ENCODE measurements at regions not wholly inside any gene's neighbourhood (a gene's known extent, or its start where the extent isn't known, plus 50 kb on each side); places are given as distances from the start of the nearest gene placed in this dataset.

DNA sequence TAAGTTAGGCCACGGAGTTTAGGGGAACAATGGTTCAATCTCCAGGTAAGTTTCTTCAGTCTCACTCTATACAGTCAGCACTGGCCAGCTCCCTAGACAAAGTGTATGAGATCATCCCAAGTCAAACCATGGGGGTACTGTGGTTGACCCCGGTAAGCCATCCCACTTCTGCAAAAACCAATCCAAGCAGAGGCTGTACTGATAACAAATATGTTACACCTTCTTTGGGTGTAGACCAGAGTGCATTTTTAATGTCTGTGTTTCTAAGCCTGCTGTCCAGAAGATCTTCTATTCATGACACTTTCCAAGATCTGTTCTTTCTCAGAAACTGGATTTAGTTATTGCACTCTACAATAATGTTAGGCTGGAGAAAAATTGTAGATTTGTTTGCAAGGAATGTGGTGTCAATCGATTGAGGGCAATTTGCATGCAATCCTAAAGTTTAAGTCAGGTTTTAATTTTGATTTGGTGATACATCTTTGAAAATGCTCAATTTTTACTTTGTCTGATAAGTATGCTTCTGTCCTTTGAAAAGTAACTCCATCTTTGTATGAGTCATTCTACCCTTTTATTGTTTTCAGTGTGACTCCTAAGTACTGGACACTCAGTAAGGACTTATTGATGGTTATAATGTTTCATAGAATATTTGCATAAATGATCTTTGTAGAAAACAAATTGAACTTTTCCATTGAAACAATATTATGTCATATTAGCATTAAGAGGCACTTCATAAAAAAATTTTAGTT, 152.4 kb downstream of the HLX start:
- no peak for TF ChIP-seq EP300 (conservative IDR thresholded peaks at IDR 0.05; ENCODE audit: poor library complexity, severe bottlenecking)
- TF ChIP-seq RAD21 (conservative IDR thresholded peaks at IDR 0.05), result no peak
- TF ChIP-seq, protein P1, sequence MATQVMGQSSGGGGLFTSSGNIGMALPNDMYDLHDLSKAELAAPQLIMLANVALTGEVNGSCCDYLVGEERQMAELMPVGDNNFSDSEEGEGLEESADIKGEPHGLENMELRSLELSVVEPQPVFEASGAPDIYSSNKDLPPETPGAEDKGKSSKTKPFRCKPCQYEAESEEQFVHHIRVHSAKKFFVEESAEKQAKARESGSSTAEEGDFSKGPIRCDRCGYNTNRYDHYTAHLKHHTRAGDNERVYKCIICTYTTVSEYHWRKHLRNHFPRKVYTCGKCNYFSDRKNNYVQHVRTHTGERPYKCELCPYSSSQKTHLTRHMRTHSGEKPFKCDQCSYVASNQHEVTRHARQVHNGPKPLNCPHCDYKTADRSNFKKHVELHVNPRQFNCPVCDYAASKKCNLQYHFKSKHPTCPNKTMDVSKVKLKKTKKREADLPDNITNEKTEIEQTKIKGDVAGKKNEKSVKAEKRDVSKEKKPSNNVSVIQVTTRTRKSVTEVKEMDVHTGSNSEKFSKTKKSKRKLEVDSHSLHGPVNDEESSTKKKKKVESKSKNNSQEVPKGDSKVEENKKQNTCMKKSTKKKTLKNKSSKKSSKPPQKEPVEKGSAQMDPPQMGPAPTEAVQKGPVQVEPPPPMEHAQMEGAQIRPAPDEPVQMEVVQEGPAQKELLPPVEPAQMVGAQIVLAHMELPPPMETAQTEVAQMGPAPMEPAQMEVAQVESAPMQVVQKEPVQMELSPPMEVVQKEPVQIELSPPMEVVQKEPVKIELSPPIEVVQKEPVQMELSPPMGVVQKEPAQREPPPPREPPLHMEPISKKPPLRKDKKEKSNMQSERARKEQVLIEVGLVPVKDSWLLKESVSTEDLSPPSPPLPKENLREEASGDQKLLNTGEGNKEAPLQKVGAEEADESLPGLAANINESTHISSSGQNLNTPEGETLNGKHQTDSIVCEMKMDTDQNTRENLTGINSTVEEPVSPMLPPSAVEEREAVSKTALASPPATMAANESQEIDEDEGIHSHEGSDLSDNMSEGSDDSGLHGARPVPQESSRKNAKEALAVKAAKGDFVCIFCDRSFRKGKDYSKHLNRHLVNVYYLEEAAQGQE (IDR thresholded peaks at IDR 0.05; ENCODE audit: borderline replicate concordance), result no peak
- no peak for TF ChIP-seq EZH2 (IDR thresholded peaks at IDR 0.05; ENCODE audit: borderline replicate concordance, insufficient read depth, low read length, poor library complexity, severe bottlenecking)
- TF ChIP-seq TAF1 (IDR thresholded peaks at IDR 0.05; ENCODE audit: low read depth), result no peak
- no peak for TF ChIP-seq MXI1 (conservative IDR thresholded peaks at IDR 0.05; ENCODE audit: poor library complexity, severe bottlenecking)

GRCh38 chr1:221032204-221032585, 153.0 kb downstream of the HLX start:
- Histone ChIP-seq H3K27ac (ENCODE audit: low read length) (no peak overlapping the region), H3F3A (ENCODE audit: insufficient read depth, low read length, poor library complexity, severe bottlenecking) (no peaks in the 10 kb centered on the region), H3K4me3 (ENCODE audit: low read length) (no peak overlapping the region), H3K9ac (ENCODE audit: low read length) (no peak overlapping the region), H2AFZ (ENCODE audit: low read depth, low read length) (no peak overlapping the region), H4K20me1 (ENCODE audit: insufficient read depth) (no peaks in the 10 kb centered on the region), H3K27me3 (ENCODE audit: insufficient read depth, low read depth, low read length) (no peaks in the 10 kb centered on the region), H3K9me3 (ENCODE audit: low read length) (no peaks in the 10 kb centered on the region), H3K79me2 (replicated peaks; ENCODE audit: insufficient read depth, low read length) (no peaks in the 10 kb centered on the region), H3K36me3 (ENCODE audit: insufficient read depth, low read length) (no peaks in the 10 kb centered on the region), H3K9me2 (ENCODE audit: insufficient read depth, low read length) (no peaks in the 10 kb centered on the region), H3K4me2 (ENCODE audit: low read length) (no peak overlapping the region)
- TF ChIP-seq MXI1 (conservative IDR thresholded peaks at IDR 0.05; ENCODE audit: poor library complexity, severe bottlenecking) (no peak), POLR2AphosphoS5 (IDR thresholded peaks at IDR 0.05) (no peak)
- TF ChIP-seq, protein P2, sequence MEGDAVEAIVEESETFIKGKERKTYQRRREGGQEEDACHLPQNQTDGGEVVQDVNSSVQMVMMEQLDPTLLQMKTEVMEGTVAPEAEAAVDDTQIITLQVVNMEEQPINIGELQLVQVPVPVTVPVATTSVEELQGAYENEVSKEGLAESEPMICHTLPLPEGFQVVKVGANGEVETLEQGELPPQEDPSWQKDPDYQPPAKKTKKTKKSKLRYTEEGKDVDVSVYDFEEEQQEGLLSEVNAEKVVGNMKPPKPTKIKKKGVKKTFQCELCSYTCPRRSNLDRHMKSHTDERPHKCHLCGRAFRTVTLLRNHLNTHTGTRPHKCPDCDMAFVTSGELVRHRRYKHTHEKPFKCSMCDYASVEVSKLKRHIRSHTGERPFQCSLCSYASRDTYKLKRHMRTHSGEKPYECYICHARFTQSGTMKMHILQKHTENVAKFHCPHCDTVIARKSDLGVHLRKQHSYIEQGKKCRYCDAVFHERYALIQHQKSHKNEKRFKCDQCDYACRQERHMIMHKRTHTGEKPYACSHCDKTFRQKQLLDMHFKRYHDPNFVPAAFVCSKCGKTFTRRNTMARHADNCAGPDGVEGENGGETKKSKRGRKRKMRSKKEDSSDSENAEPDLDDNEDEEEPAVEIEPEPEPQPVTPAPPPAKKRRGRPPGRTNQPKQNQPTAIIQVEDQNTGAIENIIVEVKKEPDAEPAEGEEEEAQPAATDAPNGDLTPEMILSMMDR (IDR thresholded peaks at IDR 0.05; ENCODE audit: poor library complexity, severe bottlenecking), result no peak

More for the DNA sequence above, 152.4 kb downstream of the HLX start:
- H3F3A ChIP-seq (ENCODE audit: insufficient read depth, low read length, poor library complexity, severe bottlenecking), result no peaks in the 10 kb centered on the region
- H3K4me2 ChIP-seq (ENCODE audit: low read length), result no peak overlapping the region
- no peaks in the 10 kb centered on the region for H3K79me2 ChIP-seq (replicated peaks; ENCODE audit: insufficient read depth, low read length)
- H3K9me3 ChIP-seq (ENCODE audit: low read length), result no peaks in the 10 kb centered on the region
- no peaks in the 10 kb centered on the region for H3K9me2 ChIP-seq (ENCODE audit: insufficient read depth, low read length)
- H3K9ac ChIP-seq (ENCODE audit: low read length), result no peak overlapping the region
- no peaks in the 10 kb centered on the region for H4K20me1 ChIP-seq (ENCODE audit: insufficient read depth)
- no peaks in the 10 kb centered on the region for H3K27me3 ChIP-seq (ENCODE audit: insufficient read depth, low read depth, low read length)
- no peak overlapping the region for H3K27ac ChIP-seq (ENCODE audit: low read length)
- H3K36me3 ChIP-seq (ENCODE audit: insufficient read depth, low read length), result no peaks in the 10 kb centered on the region
- H3K4me3 ChIP-seq (ENCODE audit: low read length), result no peak overlapping the region
- H2AFZ ChIP-seq (ENCODE audit: low read depth, low read length), result no peak overlapping the region
